ENCODE measurements at regions not wholly inside any gene's neighbourhood (a gene's known extent, or its start where the extent isn't known, plus 50 kb on each side); places are given as distances from the start of the nearest gene placed in this dataset.
A peak's percentile ranks its signal among the peaks of the same experiment; 100 is the strongest.

GRCh38 chr17:12489325-12489724 lies 176.4 kb upstream of the MYOCD start:
- TF ChIP-seq CTCF (IDR thresholded peaks at IDR 0.05; ENCODE audit: unreplicated experiment): no peak
- H3K9me3 Mint-ChIP-seq (ENCODE audit: low read depth): peaks cover 3% of the 10 kb centered on the region
- no peak for DNase-seq (ENCODE audit: low spot score, unreplicated experiment)

GRCh38 chr17:12492450-12492849 lies 173.2 kb upstream of the MYOCD start:
- Mint-ChIP-seq H3K9me3 (ENCODE audit: low read depth) (no peaks in the 10 kb centered on the region), H3K4me1 (ENCODE audit: low read depth) (peaks cover 22% of the 10 kb centered on the region), H3K36me3 (ENCODE audit: insufficient read depth) (no peaks in the 10 kb centered on the region), H3K27me3 (no peaks in the 10 kb centered on the region), H3K27ac (no peak overlapping the region), H3K4me3 (ENCODE audit: low read depth) (no peak overlapping the region)
- no peak for TF ChIP-seq CTCF (IDR thresholded peaks at IDR 0.05; ENCODE audit: unreplicated experiment)
- DNase-seq (ENCODE audit: low spot score, unreplicated experiment): no peak

More at GRCh38 chr17:12489325-12489724, 176.4 kb upstream of the MYOCD start:
- H3K4me1 Mint-ChIP-seq (ENCODE audit: low read depth): peaks cover 14% of the 10 kb centered on the region
- H3K4me3 Mint-ChIP-seq (ENCODE audit: low read depth): no peak overlapping the region
- no peaks in the 10 kb centered on the region for H3K36me3 Mint-ChIP-seq (ENCODE audit: insufficient read depth)
- peaks cover 3% of the 10 kb centered on the region for H3K27me3 Mint-ChIP-seq
- H3K27ac Mint-ChIP-seq: peak overlapping the region; percentile 46

GRCh38 chr17:12505866-12506265 lies 159.8 kb upstream of the MYOCD start:
- no peak for TF ChIP-seq CTCF (IDR thresholded peaks at IDR 0.05; ENCODE audit: unreplicated experiment)
- no peaks in the 10 kb centered on the region for H3K36me3 Mint-ChIP-seq (ENCODE audit: insufficient read depth)
- peaks cover under 1% of the 10 kb centered on the region for H3K27me3 Mint-ChIP-seq
- no peak overlapping the region for H3K4me3 Mint-ChIP-seq (ENCODE audit: low read depth)
- peaks cover 16% of the 10 kb centered on the region for H3K9me3 Mint-ChIP-seq (ENCODE audit: low read depth)
- H3K4me1 Mint-ChIP-seq (ENCODE audit: low read depth): no peaks in the 10 kb centered on the region
- H3K27ac Mint-ChIP-seq: no peak overlapping the region
- no peak for DNase-seq (ENCODE audit: low spot score, unreplicated experiment)

GRCh38 chr17:12507026-12507595 lies 158.6 kb upstream of the MYOCD start:
- DNase-seq (ENCODE audit: low spot score, unreplicated experiment): no peak
- H3K4me1 Mint-ChIP-seq (ENCODE audit: low read depth): no peaks in the 10 kb centered on the region
- peaks cover 16% of the 10 kb centered on the region for H3K9me3 Mint-ChIP-seq (ENCODE audit: low read depth)
- no peak for TF ChIP-seq CTCF (IDR thresholded peaks at IDR 0.05; ENCODE audit: unreplicated experiment)
- H3K36me3 Mint-ChIP-seq (ENCODE audit: insufficient read depth): no peaks in the 10 kb centered on the region
- H3K4me3 Mint-ChIP-seq (ENCODE audit: low read depth): no peak overlapping the region
- no peak overlapping the region for H3K27ac Mint-ChIP-seq
- H3K27me3 Mint-ChIP-seq: peaks cover 4% of the 10 kb centered on the region

- Mint-ChIP-seq H3K9me3 (ENCODE audit: low read depth) (peaks cover 3% of the 10 kb centered on the region), H3K36me3 (ENCODE audit: insufficient read depth) (no peaks in the 10 kb centered on the region), H3K27ac (no peak overlapping the region), H3K4me1 (ENCODE audit: low read depth) (no peaks in the 10 kb centered on the region), H3K4me3 (ENCODE audit: low read depth) (no peak overlapping the region), H3K27me3 (peaks cover 4% of the 10 kb centered on the region)
- DNase-seq (ENCODE audit: low spot score, unreplicated experiment): no peak
- no peak for TF ChIP-seq CTCF (IDR thresholded peaks at IDR 0.05; ENCODE audit: unreplicated experiment)
Measured at GRCh38 chr17:12509801-12510200, 155.9 kb upstream of the MYOCD start.
